ENCODE measurements at regions not wholly inside any gene's neighbourhood (a gene's known extent, or its start where the extent isn't known, plus 50 kb on each side); places are given as distances from the start of the nearest gene placed in this dataset.

- no peaks in the 10 kb centered on the region for H3K23me2 ChIP-seq (ENCODE audit: low read depth, low read length)
- no peak for TF ChIP-seq MAX (IDR thresholded peaks at IDR 0.05)
- TF ChIP-seq JUN (IDR thresholded peaks at IDR 0.05; ENCODE audit: low read depth, low read length): no peak
- no peak for TF ChIP-seq BCL11A (IDR thresholded peaks at IDR 0.05; ENCODE audit: low read depth in 2 of 2, low read length in 2 of 2)
- TF ChIP-seq SIRT6 (IDR thresholded peaks at IDR 0.05; ENCODE audit: low read length): no peak
These were observed 956.2 kb downstream of the DSC3 start for GRCh38 chr18:30086351-30086750.

More at GRCh38 chr18:30086351-30086750, 956.2 kb downstream of the DSC3 start:
- no peaks in the 10 kb centered on the region for H3K79me2 ChIP-seq (ENCODE audit: control insufficient read depth in 1 of 2, insufficient read depth in 2 of 2, low read length in 2 of 2)
- no peak overlapping the region for H2BK20ac ChIP-seq (ENCODE audit: low read length)
- 94% methylated on average over 1 of the region's 1 CpG; no CpG with 5 or more reads in 1 of the 2 experiments for WGBS, 2 experiments (ENCODE audit: extremely low coverage in 1 of 2, insufficient coverage in 1 of 2, insufficient read length in 1 of 2, insufficient replicate concordance in 2 of 2, low coverage in 1 of 2, low lambda C conversion rate in 2 of 2, missing lambda C conversion rate in 1 of 2)
- no peaks in the 10 kb centered on the region for H4K20me1 ChIP-seq (replicated peaks in 1 of 2; ENCODE audit: control insufficient read depth in 1 of 2, insufficient read depth in 2 of 2, low read length in 2 of 2)
- no peak overlapping the region for H3K9ac ChIP-seq (replicated peaks in 1 of 4; ENCODE audit: extremely low read depth in 1 of 4, low read depth in 3 of 4, low read length in 3 of 4)
- H3K27ac ChIP-seq (ENCODE audit: low read depth, low read length): no peak overlapping the region
- no peak overlapping the region for H2BK15ac ChIP-seq (ENCODE audit: low read length)
- ChIA-PET CTCF (ENCODE audit: partially characterized antibody) (no interaction called here), POLR2A (ENCODE audit: partially characterized antibody) (no interaction called here)
- no peak overlapping the region for H2AK5ac ChIP-seq (ENCODE audit: low read depth, low read length)
- H3K36me3 ChIP-seq (ENCODE audit: control insufficient read depth in 2 of 4, insufficient read depth in 4 of 4, low read length in 3 of 4): no peaks in the 10 kb centered on the region
- no peak overlapping the region for H2BK5ac ChIP-seq (ENCODE audit: low read depth, low read length)
- H3K56ac ChIP-seq (replicated peaks; ENCODE audit: insufficient read length, low read depth, low read length): no peak overlapping the region
- peaks cover 0 to 2% of the 10 kb centered on the region in 2 experiments; a peak in 3 of 4 replicates for H3K9me3 ChIP-seq (ENCODE audit: insufficient read depth in 2 of 2, low read depth in 1 of 2, low read length in 1 of 2)
- H4K5ac ChIP-seq (ENCODE audit: insufficient read length, low read depth, low read length): no peak overlapping the region
- H2BK120ac ChIP-seq (replicated peaks; ENCODE audit: low read depth, low read length): no peak overlapping the region
- no peak overlapping the region for H3K23ac ChIP-seq (ENCODE audit: insufficient read length)
- H3K4ac ChIP-seq (replicated peaks; ENCODE audit: insufficient read length, low read depth, low read length): no peak overlapping the region
- no peak overlapping the region for H3K4me3 ChIP-seq (ENCODE audit: extremely low read depth in 1 of 4, insufficient read depth in 2 of 4, low read depth in 3 of 4, low read length in 4 of 4)
- no peaks in the 10 kb centered on the region; a peak in 1 of 7 replicates for H3K27me3 ChIP-seq (replicated peaks in 1 of 4; ENCODE audit: control insufficient read depth in 3 of 4, extremely low read depth in 1 of 4, insufficient read depth in 3 of 4, low read length in 3 of 4)
- FAIRE-seq: no peak
- no peak overlapping the region for H3K18ac ChIP-seq (ENCODE audit: extremely low read depth, low read length)
- no peak overlapping the region for H4K91ac ChIP-seq (replicated peaks; ENCODE audit: insufficient read length, low read length)
- no peak overlapping the region for H2AFZ ChIP-seq (ENCODE audit: low read length)
- no peak overlapping the region for H3K4me2 ChIP-seq (ENCODE audit: insufficient read depth in 1 of 2, low read depth in 2 of 2, low read length in 2 of 2)
- H3K79me1 ChIP-seq (ENCODE audit: low read depth, low read length): no peaks in the 10 kb centered on the region
- DNase-seq (ENCODE audit: low read depth in 1 of 2, low spot score in 2 of 2): no peak
- H3K4me1 ChIP-seq (replicated peaks in 1 of 4; ENCODE audit: control insufficient read depth in 3 of 4, insufficient read depth in 4 of 4, low read length in 3 of 4): no peaks in the 10 kb centered on the region
- no peak overlapping the region for H3K14ac ChIP-seq (ENCODE audit: insufficient read length)
- H4K8ac ChIP-seq (ENCODE audit: extremely low read depth, insufficient read depth, low read length): no peak overlapping the region
- no peak overlapping the region for H2BK12ac ChIP-seq (ENCODE audit: low read depth, low read length)
